B cell (primary cell): ENCODE measurements at regions not wholly inside any gene's neighbourhood (a gene's known extent, or its start where the extent isn't known, plus 50 kb on each side); places are given as distances from the start of the nearest gene placed in this dataset.

Experiments
- EZH2 ChIP-seq: IDR thresholded peaks from 2 replicates; pipeline ENCODE4 v1.6.1; 2012; ENCODE audit warnings: borderline replicate concordance, low read depth, mild to moderate bottlenecking, moderate library complexity, low read length; ENCODE audit not compliant: insufficient read depth, poor library complexity, severe bottlenecking
- TF ChIP-seq, protein P1 (sequence below): fragments of 200-600 bp; IDR thresholded peaks from one replicate; pipeline ENCODE4 v1.8.0; 2022; ENCODE audit warnings: antibody characterized with exemption, mild to moderate bottlenecking

DNA sequence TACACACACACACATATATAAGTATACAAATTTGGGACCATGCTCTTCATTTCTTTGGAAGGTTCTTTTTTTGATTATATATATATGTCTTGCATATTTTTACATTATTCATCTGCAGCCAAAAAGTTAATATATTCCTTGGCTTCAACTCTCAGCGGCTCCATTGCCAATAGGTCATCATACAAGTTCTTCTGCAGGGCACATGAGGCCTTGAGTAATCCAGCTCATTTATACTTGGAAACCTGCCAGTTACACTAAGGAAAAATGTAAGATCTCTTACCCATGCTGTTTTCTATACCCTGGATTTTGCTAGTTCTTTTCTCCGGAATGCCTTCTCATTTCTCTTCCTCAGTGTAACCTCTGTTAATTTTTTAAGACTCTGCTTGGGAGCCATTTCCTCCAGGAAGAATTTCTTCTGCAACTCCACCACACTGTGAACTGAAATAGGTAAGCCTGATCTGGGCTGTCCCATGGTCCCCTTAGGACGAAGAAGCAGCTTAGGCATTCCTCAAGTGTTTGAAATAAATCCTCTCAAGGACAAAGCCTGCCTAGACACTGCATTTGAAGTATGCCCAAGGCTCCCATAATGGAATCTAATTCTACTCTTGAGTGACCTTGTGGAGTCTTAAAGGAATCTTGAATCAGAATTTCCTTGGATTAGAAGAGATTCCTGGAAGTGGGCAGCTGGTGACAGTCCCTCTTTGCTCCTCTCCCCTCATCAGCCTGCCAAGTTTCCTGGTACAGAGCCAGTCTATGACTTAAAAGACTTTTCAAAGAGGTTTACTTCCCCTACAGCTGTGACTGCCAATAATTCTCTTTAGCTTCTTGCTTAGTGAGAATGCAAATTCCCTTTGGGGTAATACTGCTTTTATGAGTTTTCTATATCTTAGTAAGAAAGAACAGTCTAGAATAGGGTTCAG lies 182.8 kb downstream of the C11orf87 start:
- no peak for TF ChIP-seq EZH2
- TF ChIP-seq, protein P1, sequence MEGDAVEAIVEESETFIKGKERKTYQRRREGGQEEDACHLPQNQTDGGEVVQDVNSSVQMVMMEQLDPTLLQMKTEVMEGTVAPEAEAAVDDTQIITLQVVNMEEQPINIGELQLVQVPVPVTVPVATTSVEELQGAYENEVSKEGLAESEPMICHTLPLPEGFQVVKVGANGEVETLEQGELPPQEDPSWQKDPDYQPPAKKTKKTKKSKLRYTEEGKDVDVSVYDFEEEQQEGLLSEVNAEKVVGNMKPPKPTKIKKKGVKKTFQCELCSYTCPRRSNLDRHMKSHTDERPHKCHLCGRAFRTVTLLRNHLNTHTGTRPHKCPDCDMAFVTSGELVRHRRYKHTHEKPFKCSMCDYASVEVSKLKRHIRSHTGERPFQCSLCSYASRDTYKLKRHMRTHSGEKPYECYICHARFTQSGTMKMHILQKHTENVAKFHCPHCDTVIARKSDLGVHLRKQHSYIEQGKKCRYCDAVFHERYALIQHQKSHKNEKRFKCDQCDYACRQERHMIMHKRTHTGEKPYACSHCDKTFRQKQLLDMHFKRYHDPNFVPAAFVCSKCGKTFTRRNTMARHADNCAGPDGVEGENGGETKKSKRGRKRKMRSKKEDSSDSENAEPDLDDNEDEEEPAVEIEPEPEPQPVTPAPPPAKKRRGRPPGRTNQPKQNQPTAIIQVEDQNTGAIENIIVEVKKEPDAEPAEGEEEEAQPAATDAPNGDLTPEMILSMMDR: no peak
